Hepatic stellate cell (primary cell): ENCODE measurements at regions not wholly inside any gene's neighbourhood (a gene's known extent, or its start where the extent isn't known, plus 50 kb on each side); places are given as distances from the start of the nearest gene placed in this dataset.
"Not testable (repeated sequence)": the region's sequence is repeated elsewhere in the genome, so short reads cannot be mapped to it uniquely, and the experiment has no call there.

Source experiments
- DNase-seq: peaks from one replicate; pipeline ENCODE4 v3.0.0; 2011; ENCODE audit warnings: low spot score

GRCh38 chr15:99823346-99823745 lies 90.1 kb upstream of the LYSMD4 start:
- no peak for DNase-seq

- DNase-seq = no peak
These were observed 86.9 kb upstream of the LYSMD4 start for GRCh38 chr15:99819981-99820718.

GRCh38 chr15:99818872-99819271 lies 85.6 kb upstream of the LYSMD4 start:
- DNase-seq = no peak

DNA sequence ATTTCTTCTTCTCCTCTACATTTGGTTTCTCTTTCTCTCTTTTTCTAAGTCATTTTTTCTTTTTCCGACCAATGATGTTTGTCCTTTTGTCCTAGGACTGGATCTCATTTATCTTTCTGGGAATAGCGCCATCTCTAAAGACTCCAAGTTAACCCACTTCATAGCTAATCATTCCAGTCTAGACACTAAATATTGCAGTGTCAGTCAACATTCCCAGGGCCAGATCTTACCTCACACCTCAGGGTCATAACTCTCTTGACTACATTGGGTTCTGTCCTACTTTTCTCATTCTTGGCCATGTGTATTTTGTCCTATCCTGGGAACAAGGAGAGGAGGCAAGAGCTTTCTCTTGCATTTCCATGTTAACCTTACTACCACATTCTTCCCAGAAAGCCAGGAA lies 83.6 kb upstream of the LYSMD4 start:
- DNase-seq = not testable (repeated sequence)

GRCh38 chr15:99810663-99811062 lies 77.4 kb upstream of the LYSMD4 start:
- DNase-seq = not testable (repeated sequence)

- not testable (repeated sequence) for DNase-seq
These were observed 66.6 kb upstream of the LYSMD4 start for GRCh38 chr15:99799854-99800250.

- not testable (repeated sequence) for DNase-seq
These were observed 66.1 kb upstream of the LYSMD4 start for GRCh38 chr15:99799182-99799853.

GRCh38 chr15:99796940-99797870 lies 64.0 kb upstream of the LYSMD4 start:
- not testable (repeated sequence) for DNase-seq

DNA sequence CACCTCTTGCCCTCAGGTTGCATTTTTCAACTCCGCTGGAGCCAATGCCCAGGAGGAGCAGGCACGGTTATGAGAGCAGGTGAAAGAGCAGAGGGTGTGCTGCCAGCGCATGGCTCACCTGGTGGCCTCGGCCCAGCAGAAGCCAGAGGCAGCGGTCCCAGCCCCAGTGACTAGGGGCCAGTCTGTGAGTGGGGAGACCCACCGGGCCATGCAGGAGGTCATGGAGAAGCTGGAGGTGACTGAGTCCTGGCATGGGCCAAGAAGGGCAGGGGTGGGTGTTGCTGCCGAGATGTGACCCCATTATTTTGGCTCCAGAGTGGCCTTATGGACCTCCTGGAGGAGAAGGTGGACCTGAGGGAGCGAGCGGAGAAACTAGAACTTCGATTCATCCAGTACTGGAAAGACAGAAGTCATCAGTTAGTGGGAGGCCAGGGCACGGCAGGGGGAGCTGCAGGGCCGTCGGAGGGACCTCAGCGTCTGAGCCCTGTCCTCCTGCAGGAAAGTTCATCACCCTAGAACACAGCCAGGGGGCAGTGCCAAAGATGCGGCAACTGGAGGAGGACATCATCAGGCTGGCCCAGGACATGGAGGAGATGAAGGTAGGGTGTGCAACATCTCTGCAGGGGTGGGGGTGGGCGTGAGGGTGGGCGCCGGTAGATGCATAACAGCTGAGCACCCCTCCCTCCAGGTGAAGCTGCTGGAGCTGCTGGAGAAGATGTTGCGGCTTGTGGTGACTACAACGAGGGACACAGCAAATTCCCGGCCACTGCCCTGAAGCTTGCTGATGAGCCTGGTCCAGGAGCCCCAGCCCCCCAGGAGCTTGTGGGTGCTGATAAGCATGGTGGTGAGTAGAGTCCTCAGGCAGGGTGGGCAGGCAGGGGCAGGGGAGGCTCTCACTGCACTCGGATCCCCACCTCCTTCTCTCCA lies 58.9 kb upstream of the LYSMD4 start:
- peak; percentile 7 for DNase-seq

DNA sequence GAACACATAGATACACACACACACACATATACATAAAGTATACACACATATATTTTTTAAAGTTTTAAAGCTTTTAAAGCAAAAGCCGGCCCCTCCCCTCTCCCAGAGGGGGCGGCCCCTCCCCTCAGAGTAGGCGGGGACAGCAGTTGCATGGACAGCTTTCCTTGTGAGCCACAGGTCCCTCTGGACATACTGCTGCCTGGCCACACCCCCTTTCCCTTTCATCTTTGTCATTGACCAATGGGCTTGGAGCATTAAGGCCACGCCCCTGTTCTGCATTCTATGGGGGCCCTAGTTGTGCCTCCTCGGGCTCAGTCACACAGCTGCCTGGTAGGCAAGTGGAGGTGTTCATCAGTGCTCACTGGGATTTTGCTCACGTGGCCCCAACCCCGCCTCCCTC lies 57.5 kb upstream of the LYSMD4 start:
- not testable (repeated sequence) for DNase-seq

GRCh38 chr15:99788156-99788555 lies 54.9 kb upstream of the LYSMD4 start:
- DNase-seq = no peak

- DNase-seq = not testable (repeated sequence)
These were observed 51.6 kb upstream of the LYSMD4 start for GRCh38 chr15:99784800-99785199.

DNA sequence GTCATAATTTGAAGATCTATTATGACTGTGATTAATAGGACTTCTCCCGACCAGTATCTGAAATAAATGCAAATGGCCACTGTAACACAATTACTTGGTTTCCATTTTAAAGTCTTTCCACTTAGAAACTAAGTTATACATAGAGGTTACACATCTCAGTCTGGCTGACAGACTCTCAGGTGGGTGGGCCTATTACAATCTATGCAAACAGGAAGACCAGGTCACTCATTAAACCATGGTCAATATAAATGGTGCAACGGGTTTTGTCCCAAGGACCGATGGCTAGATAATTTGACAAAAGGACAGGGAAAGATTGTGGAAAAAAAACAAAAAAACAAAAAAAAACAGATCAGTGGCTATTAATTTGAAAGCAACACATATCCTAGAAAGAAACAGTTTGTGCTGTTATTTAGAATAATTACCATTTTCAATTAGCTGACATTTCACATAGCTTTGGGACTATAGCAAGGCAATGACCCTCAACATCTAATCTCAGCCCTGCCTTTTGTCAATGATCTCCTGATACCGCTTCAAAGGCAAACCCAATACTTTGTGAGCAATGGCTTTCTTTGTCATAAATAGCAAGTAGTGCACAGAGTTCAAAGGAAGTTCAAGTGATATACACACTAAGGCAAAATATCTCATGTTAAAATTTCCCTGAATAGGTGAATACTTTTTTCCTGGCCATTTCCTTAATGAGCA lies 50.8 kb upstream of the LYSMD4 start:
- not testable (repeated sequence) for DNase-seq
